Aorta (tissue), 5 donors: ENCODE measurements at regions not wholly inside any gene's neighbourhood (a gene's known extent, or its start where the extent isn't known, plus 50 kb on each side); places are given as distances from the start of the nearest gene placed in this dataset.
"Not testable (repeated sequence)": the region's sequence is repeated elsewhere in the genome, so short reads cannot be mapped to it uniquely, and the experiment has no call there.

Experiments
- ATAC-seq: fragments of 200-7000 bp; cut with Tn5 transposase; one replicate; pipeline ENCODE4 v1.9.1; 2022; ENCODE audit warnings: moderate library complexity; ENCODE audit not compliant: low FRiP score
- DNase-seq, 2 donors: peaks; one replicate each; pipeline ENCODE4 v3.0.0-alpha.2; 2020
- H3K27ac ChIP-seq, 2 donors: one replicate each; pipeline ENCODE4 v1.5.1; 2013; ENCODE audit warnings: low read length in 2 of 2, mild to moderate bottlenecking in 2 of 2, moderate library complexity in 2 of 2, control low read depth in 1 of 2, inconsistent platforms in 1 of 2, low read depth in 1 of 2
- H3K27me3 ChIP-seq, 2 donors: one replicate each; pipeline ENCODE4 v1.6.1; 2013; ENCODE audit warnings: control low read depth in 1 of 2, low read length in 1 of 2, mild to moderate bottlenecking in 1 of 2, moderate library complexity in 1 of 2; ENCODE audit not compliant: insufficient read depth in 2 of 2, control insufficient read depth in 1 of 2
- H3K36me3 ChIP-seq, 2 donors: one replicate each; pipeline ENCODE4 v1.6.1; 2013; ENCODE audit warnings: control low read depth in 1 of 2, low read length in 1 of 2, mild to moderate bottlenecking in 1 of 2; ENCODE audit not compliant: insufficient read depth in 2 of 2, control insufficient read depth in 1 of 2
- H3K4me1 ChIP-seq, 2 donors: one replicate each; pipeline ENCODE4 v1.6.1; 2013; ENCODE audit warnings: low read length in 2 of 2, control low read depth in 1 of 2, mild to moderate bottlenecking in 1 of 2, moderate library complexity in 1 of 2; ENCODE audit not compliant: insufficient read depth in 2 of 2, control insufficient read depth in 1 of 2
- H3K4me3 ChIP-seq, 2 donors: one replicate each; pipeline ENCODE4 v1.5.1; 2013; ENCODE audit warnings: low read length in 2 of 2, control low read depth in 1 of 2, mild to moderate bottlenecking in 1 of 2
- H3K9me3 ChIP-seq: one replicate; pipeline ENCODE4 v1.6.1; 2013; ENCODE audit warnings: mild to moderate bottlenecking, low read length; ENCODE audit not compliant: control insufficient read depth
- WGBS, 2 donors: extraction: QIAGEN DNeasy Blood & Tissue Kit; methylation state at CpG; one replicate each; pipeline ENCODE4 v1.1.7; 2013; 5-methylcytosine and 5-hydroxymethylcytosine counted together
- intact Hi-C, 2 donors: fragments of 100-400 bp; cut with DNase I; formaldehyde crosslinking; loops; one replicate each; pipeline versions ENCODE4 v1.14.2 to v1.15.0; 2022
- donor health status: healthy with polysubstance abuse.
- donor health status: Bipolar disorder and iron deficiency.
- donor health status: DM: no; HTN: no; CAD: no.
- donor health status: DM: no; HTN: no; CAD: no.
- donor health status: DM: yes; HTN: yes; CAD: no.

GRCh38 chr7:56697058-56697457 lies 435.2 kb downstream of the ZNF479 start:
- H3K4me3 ChIP-seq, H3K36me3 ChIP-seq, H3K4me1 ChIP-seq, H3K27ac ChIP-seq, H3K27me3 ChIP-seq, DNase-seq, H3K9me3 ChIP-seq, ATAC-seq, intact Hi-C loops: not testable (repeated sequence)

GRCh38 chr7:56686276-56686859 lies 445.9 kb downstream of the ZNF479 start:
- WGBS, 2 donors = 66 to 70% methylated on average over 5 of the region's 5 CpGs
- H3K9me3 ChIP-seq = peaks cover 5% of the 10 kb centered on the region
- H3K4me1 ChIP-seq = no peaks in the 10 kb centered on the region
- H3K36me3 ChIP-seq = no peaks in the 10 kb centered on the region
- no peak for ATAC-seq
- no peak for DNase-seq
- intact Hi-C loops = no loop called here
- H3K27ac ChIP-seq = no peak overlapping the region
- no peak overlapping the region for H3K4me3 ChIP-seq
- no peaks in the 10 kb centered on the region for H3K27me3 ChIP-seq

GRCh38 chr7:56639173-56639746 lies 493.0 kb downstream of the ZNF479 start:
- 63 to 66% methylated on average over 6 of the region's 6 CpGs for WGBS, 2 donors
- DNase-seq (no peak), ATAC-seq (no peak)
- no peaks in the 10 kb centered on the region for H3K36me3 ChIP-seq
- intact Hi-C loops = no loop called here
- H3K9me3 ChIP-seq = peaks cover 9% of the 10 kb centered on the region
- H3K27ac ChIP-seq = no peak overlapping the region
- no peaks in the 10 kb centered on the region for H3K4me1 ChIP-seq
- H3K4me3 ChIP-seq = no peak overlapping the region
- H3K27me3 ChIP-seq = no peaks in the 10 kb centered on the region

- no peaks in the 10 kb centered on the region for H3K4me1 ChIP-seq
- H3K4me3 ChIP-seq = no peak overlapping the region
- peaks cover 3% of the 10 kb centered on the region for H3K9me3 ChIP-seq
- ATAC-seq (no peak), DNase-seq (no peak)
- no peaks in the 10 kb centered on the region for H3K27me3 ChIP-seq
- H3K36me3 ChIP-seq = no peaks in the 10 kb centered on the region
- WGBS, 2 donors = 34 to 39% methylated on average over 2 of the region's 2 CpGs
- no peak overlapping the region for H3K27ac ChIP-seq
- intact Hi-C loops = no loop called here
Observed at GRCh38 chr7:56609852-56610355, 493.7 kb upstream of the NUPR2 start.

GRCh38 chr7:56605146-56605545 lies 488.9 kb upstream of the NUPR2 start:
- no peak for ATAC-seq
- Histone ChIP-seq H3K9me3 (peaks cover 1% of the 10 kb centered on the region), H3K4me1 (no peaks in the 10 kb centered on the region), H3K4me3 (no peak overlapping the region), H3K27ac (no peak overlapping the region), H3K36me3 (no peaks in the 10 kb centered on the region), H3K27me3 (no peaks in the 10 kb centered on the region)
- 60 to 65% methylated on average over 19 of the region's 19 CpGs for WGBS, 2 donors
- intact Hi-C loops = no loop called here
- DNase-seq = no peak

GRCh38 chr7:56578612-56579011 lies 462.4 kb upstream of the NUPR2 start:
- Histone ChIP-seq H3K27me3 (no peaks in the 10 kb centered on the region), H3K4me3 (no peak overlapping the region), H3K27ac (no peak overlapping the region), H3K36me3 (no peaks in the 10 kb centered on the region), H3K9me3 (peaks cover 4% of the 10 kb centered on the region), H3K4me1 (no peaks in the 10 kb centered on the region)
- intact Hi-C loops = no loop called here
- no peak for DNase-seq
- 28% methylated on average over 2 of the region's 2 CpGs for WGBS, 2 donors
- no peak for ATAC-seq

GRCh38 chr7:56570968-56571367 lies 454.8 kb upstream of the NUPR2 start:
- intact Hi-C loops = no loop called here
- WGBS, 2 donors = 59 to 81% methylated on average over 1 of the region's 1 CpG
- Histone ChIP-seq H3K27ac (no peak overlapping the region), H3K4me3 (no peak overlapping the region), H3K36me3 (no peaks in the 10 kb centered on the region), H3K27me3 (no peaks in the 10 kb centered on the region), H3K4me1 (no peaks in the 10 kb centered on the region), H3K9me3 (peaks cover 4% of the 10 kb centered on the region)
- DNase-seq (no peak), ATAC-seq (no peak)

GRCh38 chr7:56538541-56539429 lies 422.6 kb upstream of the NUPR2 start:
- intact Hi-C loops = no loop called here
- H3K9me3 ChIP-seq = no peaks in the 10 kb centered on the region
- WGBS, 2 donors = 38 to 39% methylated on average over 37 of the region's 37 CpGs
- no peaks in the 10 kb centered on the region for H3K36me3 ChIP-seq
- H3K27ac ChIP-seq = no peak overlapping the region
- no peak overlapping the region for H3K4me3 ChIP-seq
- H3K4me1 ChIP-seq = no peaks in the 10 kb centered on the region
- no peaks in the 10 kb centered on the region for H3K27me3 ChIP-seq
- no peak for ATAC-seq
- no peak for DNase-seq
